ENCODE measurements at regions not wholly inside any gene's neighbourhood (a gene's known extent, or its start where the extent isn't known, plus 50 kb on each side); places are given as distances from the start of the nearest gene placed in this dataset.

- no peak overlapping the region for H3K27ac ChIP-seq (ENCODE audit: low read depth, low read length)
- H3K9me3 ChIP-seq (ENCODE audit: low read length) = no peaks in the 10 kb centered on the region
- H3K4me1 ChIP-seq (ENCODE audit: insufficient read depth, low read length) = peaks cover 27% of the 10 kb centered on the region
- Mint-ChIP-seq H3K27me3 (no peaks in the 10 kb centered on the region), H3K27ac (peak overlapping the region; percentile 78 to 98 (median 96)), H3K9me3 (peaks cover 0 to 4% (median 0%) of the 10 kb centered on the region in 5 donors), H3K36me3 (peaks cover 0 to 5% (median 1%) of the 10 kb centered on the region in 3 donors), H3K4me1 (peaks cover 31 to 44% (median 38%) of the 10 kb centered on the region in 3 donors), H3K4me3 (peak overlapping the region; percentile 78 to 93 (median 86))
- DNase-seq = peak; percentile 1 to 65 (median 35)
- ChIA-PET POLR2A (interaction anchor here (0.6 to 2.0 kb wide), 5 partner anchors 11 to 360 kb away, joined by 3 to 7 read pairs (median 5); partner anchors contain the start of gene BTG1), CTCF (interaction anchor here (0.9 to 4.8 kb wide), 6 partner anchors 8 to 43 kb away, joined by 3 to 30 read pairs (median 4); no protein-coding TSS in a partner anchor)
- peak overlapping the region; percentile 54 for H3K4me3 ChIP-seq (ENCODE audit: low read length)
- no peaks in the 10 kb centered on the region for H3K36me3 ChIP-seq (ENCODE audit: insufficient read depth, low read length)
- H3K27me3 ChIP-seq (ENCODE audit: insufficient read depth, low read length, poor library complexity, severe bottlenecking) = no peaks in the 10 kb centered on the region
Observed at GRCh38 chr12:92505254-92506231, 197.2 kb upstream of the PLEKHG7 start.

- no peaks in the 10 kb centered on the region for H3K9me3 ChIP-seq (ENCODE audit: low read length)
- Mint-ChIP-seq H3K4me1 (peaks cover 31 to 44% (median 38%) of the 10 kb centered on the region in 3 donors), H3K4me3 (peak overlapping the region in 1 of 7 donors; percentile 69), H3K27me3 (no peaks in the 10 kb centered on the region), H3K36me3 (peaks cover 0 to 1% (median 0%) of the 10 kb centered on the region in 3 donors), H3K27ac (peak overlapping the region in 1 of 8 donors; percentile 7), H3K9me3 (no peaks in the 10 kb centered on the region)
- POLR2A ChIA-PET = interaction anchor here (0.6 to 2.0 kb wide), 2 partner anchors 98 to 359 kb away, joined by 4 to 7 read pairs; partner anchors contain the start of gene BTG1
- H3K4me3 ChIP-seq (ENCODE audit: low read length) = no peak overlapping the region
- H3K27me3 ChIP-seq (ENCODE audit: insufficient read depth, low read length, poor library complexity, severe bottlenecking) = no peaks in the 10 kb centered on the region
- no peak for DNase-seq
- H3K4me1 ChIP-seq (ENCODE audit: insufficient read depth, low read length) = peaks cover 27% of the 10 kb centered on the region
- CTCF ChIA-PET = interaction anchor here (2.0 to 4.8 kb wide), 3 partner anchors 9 to 12 kb away, joined by 4 to 30 read pairs (median 8); no protein-coding TSS in a partner anchor
- no peaks in the 10 kb centered on the region for H3K36me3 ChIP-seq (ENCODE audit: insufficient read depth, low read length)
- no peak overlapping the region for H3K27ac ChIP-seq (ENCODE audit: low read depth, low read length)
Observed at GRCh38 chr12:92504594-92504981, 198.2 kb upstream of the PLEKHG7 start.

- Histone ChIP-seq H3K27ac (ENCODE audit: low read depth, low read length) (no peak overlapping the region), H3K4me3 (ENCODE audit: low read length) (no peak overlapping the region), H3K9me3 (ENCODE audit: low read length) (no peaks in the 10 kb centered on the region), H3K4me1 (ENCODE audit: insufficient read depth, low read length) (peaks cover 27% of the 10 kb centered on the region), H3K27me3 (ENCODE audit: insufficient read depth, low read length, poor library complexity, severe bottlenecking) (no peaks in the 10 kb centered on the region), H3K36me3 (ENCODE audit: insufficient read depth, low read length) (no peaks in the 10 kb centered on the region)
- CTCF ChIA-PET = interaction anchor here (1.3 to 4.8 kb wide), 5 partner anchors 7 to 50 kb away, joined by 3 to 30 read pairs (median 4); no protein-coding TSS in a partner anchor
- H3K9me3 Mint-ChIP-seq = no peaks in the 10 kb centered on the region
- H3K27ac Mint-ChIP-seq = peak overlapping the region in 4 of 8 donors; percentile 18 to 57 (median 37)
- H3K4me1 Mint-ChIP-seq = peaks cover 31 to 44% (median 38%) of the 10 kb centered on the region in 3 donors
- no peaks in the 10 kb centered on the region for H3K27me3 Mint-ChIP-seq
- POLR2A ChIA-PET = interaction anchor here (1.4 to 2.0 kb wide), 2 partner anchors 358 kb away, joined by 4 to 7 read pairs; partner anchors contain the start of gene BTG1
- no peak for DNase-seq
- peak overlapping the region in 5 of 7 donors; percentile 0 to 62 (median 6) for H3K4me3 Mint-ChIP-seq
- peaks cover 0 to 1% (median 0%) of the 10 kb centered on the region in 3 donors for H3K36me3 Mint-ChIP-seq
Observed at GRCh38 chr12:92503971-92504593, 198.7 kb upstream of the PLEKHG7 start.

GRCh38 chr12:92503029-92503931 lies 199.5 kb upstream of the PLEKHG7 start:
- Mint-ChIP-seq H3K36me3 (peaks cover 0 to 1% (median 0%) of the 10 kb centered on the region in 3 donors), H3K27me3 (no peaks in the 10 kb centered on the region), H3K4me1 (peaks cover 31 to 44% (median 38%) of the 10 kb centered on the region in 3 donors), H3K27ac (peak overlapping the region in 7 of 8 donors; percentile 18 to 79 (median 63)), H3K9me3 (no peaks in the 10 kb centered on the region), H3K4me3 (peak overlapping the region in 5 of 7 donors; percentile 0 to 32 (median 10))
- CTCF ChIA-PET = interaction anchor here (0.5 to 4.8 kb wide), 8 partner anchors 8 to 368 kb away, joined by 3 to 30 read pairs (median 4); no protein-coding TSS in a partner anchor
- H3K27me3 ChIP-seq (ENCODE audit: insufficient read depth, low read length, poor library complexity, severe bottlenecking) = no peaks in the 10 kb centered on the region
- no peak for DNase-seq
- no peak overlapping the region for H3K4me3 ChIP-seq (ENCODE audit: low read length)
- no peaks in the 10 kb centered on the region for H3K36me3 ChIP-seq (ENCODE audit: insufficient read depth, low read length)
- H3K9me3 ChIP-seq (ENCODE audit: low read length) = no peaks in the 10 kb centered on the region
- no peak overlapping the region for H3K27ac ChIP-seq (ENCODE audit: low read depth, low read length)
- H3K4me1 ChIP-seq (ENCODE audit: insufficient read depth, low read length) = peaks cover 27% of the 10 kb centered on the region
- POLR2A ChIA-PET = interaction anchor here (1.4 kb wide), 1 partner anchor 357 kb away, joined by 4 read pairs; the partner anchor contains the start of gene BTG1

DNA sequence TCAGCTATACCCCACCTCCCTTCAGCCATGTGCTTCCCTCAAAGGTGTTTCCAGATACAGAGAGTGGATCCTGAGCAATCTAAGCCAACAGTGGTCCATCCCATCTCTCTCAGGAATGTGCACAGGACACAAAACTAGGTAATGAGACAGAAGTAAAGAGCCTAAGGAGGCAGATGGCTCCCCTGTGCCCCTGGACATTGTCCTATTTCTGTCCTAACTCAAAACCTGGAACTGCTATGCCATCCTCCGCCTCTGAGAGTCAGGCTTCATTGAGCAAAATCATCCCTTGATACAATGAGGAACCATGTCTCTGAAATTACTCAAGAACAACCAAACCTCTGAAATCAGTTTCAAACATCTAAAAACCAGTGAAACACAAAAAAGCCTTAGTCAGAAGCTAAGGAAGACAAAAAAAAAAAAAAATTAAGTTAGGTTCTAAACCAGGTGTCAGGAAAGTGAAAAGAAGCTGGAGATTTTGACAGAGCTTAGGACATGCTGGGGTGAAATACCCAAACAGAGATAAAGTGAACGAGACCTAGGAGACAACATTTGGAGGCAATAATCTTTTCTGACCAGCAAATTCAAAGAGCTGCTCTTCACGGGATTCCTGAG lies 200.3 kb upstream of the PLEKHG7 start:
- Histone ChIP-seq H3K36me3 (ENCODE audit: insufficient read depth, low read length) (no peaks in the 10 kb centered on the region), H3K4me1 (ENCODE audit: insufficient read depth, low read length) (peaks cover 27% of the 10 kb centered on the region), H3K9me3 (ENCODE audit: low read length) (no peaks in the 10 kb centered on the region), H3K27me3 (ENCODE audit: insufficient read depth, low read length, poor library complexity, severe bottlenecking) (no peaks in the 10 kb centered on the region), H3K4me3 (ENCODE audit: low read length) (no peak overlapping the region), H3K27ac (ENCODE audit: low read depth, low read length) (no peak overlapping the region)
- H3K27ac Mint-ChIP-seq = peak overlapping the region in 5 of 8 donors; percentile 57 to 79 (median 72)
- no peaks in the 10 kb centered on the region for H3K27me3 Mint-ChIP-seq
- peaks cover 0 to 1% (median 0%) of the 10 kb centered on the region in 3 donors for H3K36me3 Mint-ChIP-seq
- H3K4me3 Mint-ChIP-seq = peak overlapping the region in 5 of 7 donors; percentile 10 to 44 (median 22)
- peaks cover 31 to 44% (median 38%) of the 10 kb centered on the region in 3 donors for H3K4me1 Mint-ChIP-seq
- no peak for DNase-seq
- POLR2A ChIA-PET = interaction anchor here (1.4 kb wide), 1 partner anchor 356 kb away, joined by 4 read pairs; the partner anchor contains the start of gene BTG1
- CTCF ChIA-PET = interaction anchor here (0.9 to 4.8 kb wide), 5 partner anchors 9 to 367 kb away, joined by 3 to 30 read pairs (median 3); no protein-coding TSS in a partner anchor
- H3K9me3 Mint-ChIP-seq = no peaks in the 10 kb centered on the region

DNA sequence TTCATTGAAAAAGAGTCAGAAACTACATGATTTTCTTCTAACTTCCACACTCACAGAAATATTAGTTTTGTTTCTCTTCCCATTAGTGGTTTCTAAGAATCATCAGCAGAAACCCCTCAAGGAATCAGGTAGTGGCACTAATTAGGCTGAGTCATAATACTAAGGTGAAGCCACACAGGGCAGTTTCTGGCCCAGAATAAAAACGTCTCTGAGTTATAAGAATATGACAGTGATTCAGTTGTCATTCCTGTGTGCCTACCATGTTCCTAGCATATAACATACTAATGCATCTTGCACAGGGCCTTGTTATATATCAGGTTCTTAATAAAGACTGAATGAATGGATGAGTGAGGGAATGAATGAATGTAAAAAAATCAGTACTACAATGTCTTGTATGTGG lies 206.0 kb upstream of the PLEKHG7 start:
- Mint-ChIP-seq H3K9me3 (peaks cover 0 to 2% (median 0%) of the 10 kb centered on the region in 5 donors), H3K4me1 (peaks cover 0 to 3% (median 0%) of the 10 kb centered on the region in 3 donors), H3K27ac (no peak overlapping the region), H3K4me3 (no peak overlapping the region), H3K36me3 (peaks cover 0 to 11% (median 0%) of the 10 kb centered on the region in 3 donors), H3K27me3 (no peaks in the 10 kb centered on the region)
- CTCF ChIA-PET = no interaction called here
- no peak overlapping the region for H3K27ac ChIP-seq (ENCODE audit: low read depth, low read length)
- DNase-seq = no peak
- no peaks in the 10 kb centered on the region for H3K4me1 ChIP-seq (ENCODE audit: insufficient read depth, low read length)
- POLR2A ChIA-PET = no interaction called here
- no peaks in the 10 kb centered on the region for H3K36me3 ChIP-seq (ENCODE audit: insufficient read depth, low read length)
- H3K4me3 ChIP-seq (ENCODE audit: low read length) = no peak overlapping the region
- no peaks in the 10 kb centered on the region for H3K9me3 ChIP-seq (ENCODE audit: low read length)
- no peaks in the 10 kb centered on the region for H3K27me3 ChIP-seq (ENCODE audit: insufficient read depth, low read length, poor library complexity, severe bottlenecking)

Data from CD8-positive, alpha-beta memory T cell (primary cell).